PC-3 (cell line): ENCODE measurements at regions not wholly inside any gene's neighbourhood (a gene's known extent, or its start where the extent isn't known, plus 50 kb on each side); places are given as distances from the start of the nearest gene placed in this dataset.
A peak's percentile ranks its signal among the peaks of the same experiment; 100 is the strongest.

Source experiments
- ATAC-seq: fragments of 200-7000 bp; cut with Tn5 transposase; 2 replicates; pipeline ENCODE4 v1.9.1; 2020; ENCODE audit warnings: mild to moderate bottlenecking, moderate library complexity
- BruUV-seq: library from RNA; stranded (reverse); fragments of 400-500 nt; replicated peaks from 2 replicates; lab custom pipeline; 2021; lab: Mats Ljungman, UMichigan
- CTCF ChIA-PET: fragments of 300-600 bp; sonication (Branson Sonifier 250); formaldehyde crosslinking; loops from one replicate; lab custom pipeline; 2022; ENCODE audit warnings: antibody characterized with exemption; lab: Charles Lee
- POLR2A ChIA-PET: fragments of 300-600 bp; sonication (Branson Sonifier 250); formaldehyde crosslinking; loops from one replicate; lab custom pipeline; 2022; ENCODE audit warnings: antibody characterized with exemption; ENCODE audit not compliant: unreplicated experiment; lab: Charles Lee
- DNase-seq: peaks from one replicate; pipeline ENCODE4 v3.0.0-alpha.2; 2015
- H2AFZ ChIP-seq: fragments of 300-600 bp; sonication (generic); 2 replicates; pipeline ENCODE4 v1.6.0; 2016; ENCODE audit warnings: antibody characterized with exemption, low read length
- H3F3A ChIP-seq: fragments of 300-600 bp; sonication (generic); one replicate; pipeline ENCODE4 v1.6.0; 2017; ENCODE audit warnings: antibody characterized with exemption, low read length, control low read depth, mild to moderate bottlenecking; ENCODE audit not compliant: unreplicated experiment
- H3K27ac ChIP-seq: fragments of 300-600 bp; sonication (generic); 2 replicates; pipeline ENCODE4 v1.5.1; 2016; ENCODE audit warnings: mild to moderate bottlenecking, low read length
- H3K27me3 ChIP-seq: fragments of 300-600 bp; sonication (generic); 2 replicates; pipeline ENCODE4 v1.6.1; 2016; ENCODE audit warnings: low read length, mixed read lengths
- H3K36me3 ChIP-seq: fragments of 300-600 bp; sonication (generic); 2 replicates; pipeline ENCODE4 v1.6.1; 2016; ENCODE audit warnings: low read depth, mixed run types, low read length, mixed read lengths
- H3K4me1 ChIP-seq: fragments of 300-600 bp; sonication (generic); 2 replicates; pipeline ENCODE4 v1.5.1; 2016; ENCODE audit warnings: low read length; ENCODE audit not compliant: insufficient read depth
- H3K4me2 ChIP-seq: fragments of 300-600 bp; sonication (generic); 2 replicates; pipeline ENCODE4 v1.6.0; 2016; ENCODE audit warnings: low read length
- H3K4me3 ChIP-seq: fragments of 300-600 bp; sonication (generic); 2 replicates; pipeline ENCODE4 v1.5.1; 2016; ENCODE audit warnings: mild to moderate bottlenecking, low read length, mixed read lengths
- H3K79me2 ChIP-seq: fragments of 300-600 bp; sonication (generic); 2 replicates; pipeline ENCODE4 v1.6.1; 2017; ENCODE audit warnings: low read length, mixed read lengths
- H3K9ac ChIP-seq: fragments of 300-600 bp; sonication (generic); 2 replicates; pipeline ENCODE4 v1.6.0; 2016; ENCODE audit warnings: mild to moderate bottlenecking, low read length
- H3K9me2 ChIP-seq: fragments of 300-600 bp; sonication (generic); replicated peaks from 2 replicates; pipeline ENCODE4 v1.6.1; 2016; ENCODE audit warnings: mixed run types, low read length, mixed read lengths
- H3K9me3 ChIP-seq: fragments of 300-600 bp; sonication (generic); 2 replicates; pipeline ENCODE4 v1.6.1; 2016; ENCODE audit warnings: low read length, mixed read lengths
- H4K20me1 ChIP-seq: fragments of 300-600 bp; sonication (generic); 2 replicates; pipeline ENCODE4 v1.6.1; 2016; ENCODE audit warnings: low read length, mixed read lengths
- EZH2 ChIP-seq: fragments of 300-600 bp; sonication (generic); IDR thresholded peaks from one replicate; pipeline ENCODE4 v1.6.1; 2017; ENCODE audit warnings: antibody characterized with exemption, mild to moderate bottlenecking, low read length; ENCODE audit not compliant: unreplicated experiment
- EZH2phosphoT487 ChIP-seq: fragments of 300-600 bp; sonication (generic); IDR thresholded peaks from 2 replicates; pipeline ENCODE4 v1.6.1; 2018; ENCODE audit warnings: mild to moderate bottlenecking, antibody characterized with exemption, low read length, borderline replicate concordance
- intact Hi-C: fragments of 100-400 bp; cut with micrococcal nuclease; formaldehyde crosslinking; loops from 2 replicates; pipeline ENCODE4 v1.9.0; 2023
- TF ChIP-seq, protein P1 (sequence below): fragments of 300-600 bp; sonication (generic); conservative IDR thresholded peaks from 2 replicates; pipeline ENCODE4 v1.5.1; 2017; ENCODE audit warnings: antibody characterized with exemption, low read depth, mild to moderate bottlenecking, low read length

GRCh38 chr3:18237251-18238005, 187.7 kb downstream of the SATB1 start:
- ChIA-PET POLR2A (interaction anchor here (0.8 kb wide), 1 partner anchor 107 kb away, joined by 4 read pairs; no protein-coding TSS in a partner anchor), CTCF (no interaction called here)
- Histone ChIP-seq H3K9ac (peak overlapping the region; percentile 54), H3K27ac (peak overlapping the region; percentile 89), H4K20me1 (no peaks in the 10 kb centered on the region), H2AFZ (peak overlapping the region; percentile 40), H3F3A (no peaks in the 10 kb centered on the region), H3K4me3 (peak overlapping the region; percentile 25; the same call in 1 of the 2 replicates), H3K4me2 (peak overlapping the region; percentile 75), H3K36me3 (no peaks in the 10 kb centered on the region), H3K4me1 (peaks cover 53% of the 10 kb centered on the region), H3K9me3 (no peaks in the 10 kb centered on the region), H3K27me3 (no peaks in the 10 kb centered on the region), H3K79me2 (no peaks in the 10 kb centered on the region), H3K9me2 (no peaks in the 10 kb centered on the region)
- peak; percentile 91 for DNase-seq
- BruUV-seq: no TSS peak
- intact Hi-C loops: loop anchor here (1.0 to 5.0 kb wide), 4 partner anchors 137 to 343 kb away; no protein-coding TSS in a partner anchor
- ATAC-seq: peak; percentile 91
- TF ChIP-seq, protein P1, sequence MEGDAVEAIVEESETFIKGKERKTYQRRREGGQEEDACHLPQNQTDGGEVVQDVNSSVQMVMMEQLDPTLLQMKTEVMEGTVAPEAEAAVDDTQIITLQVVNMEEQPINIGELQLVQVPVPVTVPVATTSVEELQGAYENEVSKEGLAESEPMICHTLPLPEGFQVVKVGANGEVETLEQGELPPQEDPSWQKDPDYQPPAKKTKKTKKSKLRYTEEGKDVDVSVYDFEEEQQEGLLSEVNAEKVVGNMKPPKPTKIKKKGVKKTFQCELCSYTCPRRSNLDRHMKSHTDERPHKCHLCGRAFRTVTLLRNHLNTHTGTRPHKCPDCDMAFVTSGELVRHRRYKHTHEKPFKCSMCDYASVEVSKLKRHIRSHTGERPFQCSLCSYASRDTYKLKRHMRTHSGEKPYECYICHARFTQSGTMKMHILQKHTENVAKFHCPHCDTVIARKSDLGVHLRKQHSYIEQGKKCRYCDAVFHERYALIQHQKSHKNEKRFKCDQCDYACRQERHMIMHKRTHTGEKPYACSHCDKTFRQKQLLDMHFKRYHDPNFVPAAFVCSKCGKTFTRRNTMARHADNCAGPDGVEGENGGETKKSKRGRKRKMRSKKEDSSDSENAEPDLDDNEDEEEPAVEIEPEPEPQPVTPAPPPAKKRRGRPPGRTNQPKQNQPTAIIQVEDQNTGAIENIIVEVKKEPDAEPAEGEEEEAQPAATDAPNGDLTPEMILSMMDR: no peak
- TF ChIP-seq EZH2phosphoT487 (no peak), EZH2 (no peak)

GRCh38 chr3:18236726-18237125, 188.4 kb downstream of the SATB1 start:
- Histone ChIP-seq H3K4me1 (peaks cover 53% of the 10 kb centered on the region), H3K27ac (peak overlapping the region; percentile 89), H3K27me3 (no peaks in the 10 kb centered on the region), H4K20me1 (no peaks in the 10 kb centered on the region), H3K36me3 (no peaks in the 10 kb centered on the region), H3K4me3 (no peak overlapping the region), H3K9me3 (no peaks in the 10 kb centered on the region), H3K9ac (no peak overlapping the region), H3K9me2 (no peaks in the 10 kb centered on the region), H3K79me2 (no peaks in the 10 kb centered on the region), H3K4me2 (peak overlapping the region; percentile 75), H3F3A (no peaks in the 10 kb centered on the region), H2AFZ (peak overlapping the region; percentile 40)
- no peak for TF ChIP-seq EZH2phosphoT487
- TF ChIP-seq, protein P1: no peak
- TF ChIP-seq EZH2: no peak
- ATAC-seq: no peak
- CTCF ChIA-PET: no interaction called here
- BruUV-seq: no TSS peak
- intact Hi-C loops: loop anchor here (1.0 to 5.0 kb wide), 4 partner anchors 136 to 342 kb away; no protein-coding TSS in a partner anchor
- no peak for DNase-seq
- POLR2A ChIA-PET: interaction anchor here (0.8 kb wide), 1 partner anchor 108 kb away, joined by 4 read pairs; no protein-coding TSS in a partner anchor
